GM13977 (cell line): ENCODE measurements at regions not wholly inside any gene's neighbourhood (a gene's known extent, or its start where the extent isn't known, plus 50 kb on each side); places are given as distances from the start of the nearest gene placed in this dataset.

Experiments
- DNase-seq: peaks from one replicate; pipeline ENCODE4 v3.0.0; 2012; ENCODE audit warnings: low spot score
- in situ Hi-C: fragments of 300-500 bp; cut with MboI; formaldehyde crosslinking; loops from one replicate; pipeline ENCODE4 v1.12.0; 2022; ENCODE audit warnings: low sequenced_read_pairs, low pct_unique_long_range_greater_than_20kb, mixed read lengths, inconsistent platforms; ENCODE audit not compliant: unreplicated experiment
- TF ChIP-seq, protein P1 (sequence below): IDR thresholded peaks from 2 replicates; pipeline ENCODE4 v1.5.1; 2012; ENCODE audit warnings: mild to moderate bottlenecking, control low read depth; ENCODE audit not compliant: insufficient read depth; ENCODE audit errors: extremely low read depth, missing control alignments

GRCh38 chr5:74420947-74421346 is 219.6 kb downstream of the ENC1 start:
- TF ChIP-seq, protein P1, sequence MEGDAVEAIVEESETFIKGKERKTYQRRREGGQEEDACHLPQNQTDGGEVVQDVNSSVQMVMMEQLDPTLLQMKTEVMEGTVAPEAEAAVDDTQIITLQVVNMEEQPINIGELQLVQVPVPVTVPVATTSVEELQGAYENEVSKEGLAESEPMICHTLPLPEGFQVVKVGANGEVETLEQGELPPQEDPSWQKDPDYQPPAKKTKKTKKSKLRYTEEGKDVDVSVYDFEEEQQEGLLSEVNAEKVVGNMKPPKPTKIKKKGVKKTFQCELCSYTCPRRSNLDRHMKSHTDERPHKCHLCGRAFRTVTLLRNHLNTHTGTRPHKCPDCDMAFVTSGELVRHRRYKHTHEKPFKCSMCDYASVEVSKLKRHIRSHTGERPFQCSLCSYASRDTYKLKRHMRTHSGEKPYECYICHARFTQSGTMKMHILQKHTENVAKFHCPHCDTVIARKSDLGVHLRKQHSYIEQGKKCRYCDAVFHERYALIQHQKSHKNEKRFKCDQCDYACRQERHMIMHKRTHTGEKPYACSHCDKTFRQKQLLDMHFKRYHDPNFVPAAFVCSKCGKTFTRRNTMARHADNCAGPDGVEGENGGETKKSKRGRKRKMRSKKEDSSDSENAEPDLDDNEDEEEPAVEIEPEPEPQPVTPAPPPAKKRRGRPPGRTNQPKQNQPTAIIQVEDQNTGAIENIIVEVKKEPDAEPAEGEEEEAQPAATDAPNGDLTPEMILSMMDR, result no peak
- in situ Hi-C loops, result no loop called here
- no peak for DNase-seq

- TF ChIP-seq, protein P1, result no peak
- in situ Hi-C loops, result no loop called here
- no peak for DNase-seq
Observed at GRCh38 chr5:74420220-74420619, 220.3 kb downstream of the ENC1 start.

DNA sequence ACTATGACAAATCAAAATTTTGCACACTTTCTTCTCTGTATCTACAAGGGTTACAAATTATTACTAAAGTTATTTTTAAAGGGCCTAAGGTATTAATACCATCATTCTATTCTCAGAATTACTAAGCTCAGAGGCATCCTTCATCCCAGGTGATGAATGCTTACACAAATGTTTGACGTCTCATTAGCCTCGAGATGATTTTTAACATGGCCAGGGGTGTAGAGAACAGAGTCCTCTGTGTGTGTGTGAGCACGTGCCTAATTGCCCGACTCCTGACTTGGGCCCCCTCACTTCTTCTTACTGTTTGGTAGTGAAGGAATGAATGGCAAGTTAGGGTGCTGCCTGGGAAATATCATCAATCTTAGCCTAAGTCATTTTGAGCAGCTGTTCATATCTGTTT is 221.1 kb downstream of the ENC1 start:
- DNase-seq, result no peak
- in situ Hi-C loops, result no loop called here
- TF ChIP-seq, protein P1, result no peak

DNA sequence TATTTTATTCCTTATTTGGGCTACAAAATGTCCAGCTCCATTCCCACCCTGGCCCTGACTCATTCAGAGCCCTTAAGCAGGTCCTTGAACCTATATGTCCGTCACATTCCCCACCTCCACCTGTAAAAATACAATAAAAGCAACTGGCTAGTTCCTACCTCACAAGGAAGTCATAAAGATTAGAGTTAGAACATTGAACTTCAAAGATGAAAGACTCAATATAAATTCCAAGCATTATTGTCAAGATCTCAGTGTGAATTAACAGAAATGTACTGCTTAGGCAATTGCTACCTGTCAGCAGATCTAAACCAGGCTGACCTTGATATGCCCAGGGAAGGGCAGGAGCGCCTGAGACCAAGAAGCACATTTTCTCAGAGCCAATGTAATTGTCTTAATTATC is 221.8 kb downstream of the ENC1 start:
- in situ Hi-C loops, result no loop called here
- TF ChIP-seq, protein P1, result no peak
- no peak for DNase-seq

DNA sequence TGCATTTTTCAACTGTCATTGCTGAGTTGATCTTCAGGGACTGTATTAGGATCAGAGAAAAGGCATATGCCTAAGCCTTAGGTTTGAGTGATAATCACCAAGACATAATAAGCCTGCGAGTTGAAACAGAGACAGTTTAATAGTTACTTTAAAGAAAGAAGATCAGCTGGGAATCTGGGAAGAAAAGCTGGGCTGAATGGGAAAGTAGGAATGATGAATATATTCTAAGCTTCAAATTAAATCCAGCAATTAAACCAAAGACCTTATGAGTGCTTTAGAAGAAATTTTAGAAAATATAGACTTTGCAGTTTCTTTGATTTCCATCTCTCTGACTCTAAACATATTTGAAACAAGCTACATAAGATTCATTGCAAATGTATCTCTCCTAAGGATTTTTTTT is 222.3 kb downstream of the ENC1 start:
- TF ChIP-seq, protein P1, result no peak
- in situ Hi-C loops, result no loop called here
- DNase-seq, result no peak

DNA sequence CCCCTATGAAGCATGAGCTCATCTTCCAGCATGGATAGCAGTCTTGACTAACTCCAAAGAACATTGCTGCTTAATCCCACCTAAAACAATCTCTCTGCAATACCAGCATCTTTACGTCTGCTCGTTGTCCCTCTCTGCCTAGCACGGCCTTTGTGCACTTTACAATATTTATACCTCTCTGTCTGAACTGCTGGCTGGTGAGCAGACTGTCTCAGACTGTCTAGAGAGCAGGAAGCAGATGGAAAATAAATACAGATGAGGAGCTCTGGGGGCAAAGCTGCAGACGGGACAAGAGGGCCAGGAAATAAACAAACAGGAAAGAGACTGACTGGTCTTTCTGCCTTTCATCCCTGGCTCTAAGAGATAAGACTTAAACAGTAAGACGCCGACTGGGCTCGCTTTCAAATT is 224.8 kb downstream of the ENC1 start:
- TF ChIP-seq, protein P1, result no peak
- in situ Hi-C loops, result no loop called here
- DNase-seq, result no peak

GRCh38 chr5:74414228-74414627 is 226.3 kb downstream of the ENC1 start:
- TF ChIP-seq, protein P1, result no peak
- in situ Hi-C loops, result no loop called here
- no peak for DNase-seq
